ENCODE measurements at regions not wholly inside any gene's neighbourhood (a gene's known extent, or its start where the extent isn't known, plus 50 kb on each side); places are given as distances from the start of the nearest gene placed in this dataset.

DNA sequence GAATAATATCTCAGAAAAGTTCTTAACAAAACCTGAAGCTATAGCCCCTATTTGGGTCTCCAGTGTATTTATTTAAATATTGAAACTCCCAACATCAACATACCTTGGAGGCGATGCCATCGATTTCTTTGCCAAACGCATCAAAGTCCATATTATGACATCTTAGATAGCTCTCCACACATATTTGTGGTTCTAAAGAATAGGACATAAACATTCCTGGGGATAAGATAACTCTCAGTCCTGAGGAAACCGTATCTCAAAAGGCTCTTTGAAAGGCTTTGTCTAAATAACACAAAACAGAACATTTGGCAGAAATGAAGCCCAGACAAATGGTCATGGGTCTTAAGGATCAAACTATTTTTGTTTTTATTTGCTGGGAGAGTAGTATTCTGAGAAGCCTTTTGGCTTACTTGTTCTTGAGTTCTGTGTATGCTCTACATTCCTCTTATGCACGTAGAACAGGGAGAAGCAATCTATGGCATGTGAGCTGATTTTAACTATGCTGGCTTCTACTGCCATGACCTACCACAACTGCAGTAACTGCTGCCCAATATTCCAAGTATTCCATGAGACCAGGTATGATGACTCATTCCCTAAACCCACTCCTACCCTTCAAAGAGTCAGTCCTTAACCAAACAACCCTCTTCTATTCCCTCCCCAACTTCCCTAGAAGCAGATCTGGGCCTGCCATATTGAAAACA, 279.0 kb upstream of the ZFHX3 start:
- no peak for DNase-seq

- no peak for DNase-seq
Observed at GRCh38 chr16:73326221-73326620, 278.3 kb upstream of the ZFHX3 start.

- no peak for DNase-seq
Observed at GRCh38 chr16:73323880-73324279, 276.0 kb upstream of the ZFHX3 start.

DNA sequence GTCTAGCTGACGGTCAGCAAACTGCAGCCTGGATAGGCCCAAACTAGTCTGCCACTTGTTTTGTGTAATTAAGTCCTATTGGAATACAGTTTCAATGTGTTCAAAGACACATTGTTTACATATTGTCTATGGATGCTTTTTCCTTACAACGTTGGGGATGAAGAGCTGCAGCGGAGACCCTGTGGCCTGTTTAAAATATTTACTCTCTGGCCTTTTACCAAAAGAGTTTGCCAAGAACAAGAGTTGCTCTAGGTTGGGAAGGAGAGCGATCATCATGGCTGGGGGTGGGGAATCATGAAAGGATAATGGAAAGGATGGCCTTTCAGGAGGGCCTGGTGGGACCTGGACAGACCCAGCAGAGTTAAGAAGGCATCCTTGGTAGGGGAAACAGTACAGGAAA, 274.9 kb upstream of the ZFHX3 start:
- no peak for DNase-seq

DNA sequence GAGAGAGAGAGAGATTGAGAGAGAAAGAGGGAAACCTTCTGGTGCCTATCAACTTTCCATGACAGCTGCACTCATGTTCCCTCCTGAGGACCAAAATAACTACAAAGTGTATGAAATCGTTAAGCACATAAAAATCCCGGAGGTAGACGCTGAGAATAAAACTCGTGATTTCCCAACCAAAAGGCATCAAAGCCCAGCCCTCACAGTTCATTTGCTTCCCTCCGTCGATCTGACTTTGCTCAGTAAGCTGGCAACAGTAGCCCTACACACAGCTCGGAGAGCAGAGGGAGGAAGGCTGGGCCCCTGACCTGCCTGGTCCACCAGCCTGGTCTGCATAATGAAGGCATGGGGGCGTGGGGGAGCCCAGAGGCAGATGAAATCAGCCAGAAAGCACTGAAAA, 273.9 kb upstream of the ZFHX3 start:
- DNase-seq, result no peak

GRCh38 chr16:73319737-73320136, 271.8 kb upstream of the ZFHX3 start:
- no peak for DNase-seq

GRCh38 chr16:73319261-73319660, 271.3 kb upstream of the ZFHX3 start:
- DNase-seq, result no peak

- no peak for DNase-seq
Observed at GRCh38 chr16:73317321-73317857, 269.5 kb upstream of the ZFHX3 start.

DNA sequence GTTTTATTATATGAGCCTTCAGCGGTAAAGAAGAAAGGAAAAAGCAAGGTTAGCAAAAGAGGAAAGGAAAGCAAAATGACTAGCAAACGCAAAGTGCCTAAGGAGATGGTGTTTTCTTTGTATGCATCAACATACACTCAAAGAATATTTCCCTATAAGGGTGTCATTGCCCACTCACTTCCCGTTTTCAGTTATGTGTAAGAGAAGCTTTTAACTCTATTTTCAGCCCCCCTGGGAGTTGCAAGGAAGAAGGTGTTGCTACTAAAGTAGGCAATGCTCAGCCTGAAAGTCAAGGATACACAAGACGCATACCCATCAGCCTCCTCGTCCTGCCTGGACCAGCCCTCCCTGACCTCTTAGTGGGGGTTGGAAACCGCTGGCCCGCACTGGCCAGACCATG, 267.7 kb upstream of the ZFHX3 start:
- no peak for DNase-seq

DNA sequence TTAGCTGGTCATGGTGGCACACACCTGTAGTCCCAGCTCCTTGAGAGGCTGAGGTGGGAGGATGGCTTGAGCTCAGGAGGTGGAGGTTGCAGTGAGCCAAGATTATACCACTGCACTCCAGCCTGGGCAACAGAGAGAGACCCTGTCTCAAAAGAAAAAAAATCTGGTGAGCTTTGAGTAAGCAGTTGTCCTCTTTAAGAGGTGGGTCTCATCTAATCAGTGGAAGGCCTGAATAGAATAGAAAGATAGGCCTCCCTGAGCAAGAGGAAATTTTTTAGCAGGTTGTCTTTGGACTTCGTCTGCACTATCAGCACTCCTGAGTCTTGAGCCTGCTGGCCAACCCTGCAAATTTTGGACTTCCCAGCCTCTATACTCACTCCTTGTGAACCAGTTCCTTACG, 266.0 kb upstream of the ZFHX3 start:
- no peak for DNase-seq

DNA sequence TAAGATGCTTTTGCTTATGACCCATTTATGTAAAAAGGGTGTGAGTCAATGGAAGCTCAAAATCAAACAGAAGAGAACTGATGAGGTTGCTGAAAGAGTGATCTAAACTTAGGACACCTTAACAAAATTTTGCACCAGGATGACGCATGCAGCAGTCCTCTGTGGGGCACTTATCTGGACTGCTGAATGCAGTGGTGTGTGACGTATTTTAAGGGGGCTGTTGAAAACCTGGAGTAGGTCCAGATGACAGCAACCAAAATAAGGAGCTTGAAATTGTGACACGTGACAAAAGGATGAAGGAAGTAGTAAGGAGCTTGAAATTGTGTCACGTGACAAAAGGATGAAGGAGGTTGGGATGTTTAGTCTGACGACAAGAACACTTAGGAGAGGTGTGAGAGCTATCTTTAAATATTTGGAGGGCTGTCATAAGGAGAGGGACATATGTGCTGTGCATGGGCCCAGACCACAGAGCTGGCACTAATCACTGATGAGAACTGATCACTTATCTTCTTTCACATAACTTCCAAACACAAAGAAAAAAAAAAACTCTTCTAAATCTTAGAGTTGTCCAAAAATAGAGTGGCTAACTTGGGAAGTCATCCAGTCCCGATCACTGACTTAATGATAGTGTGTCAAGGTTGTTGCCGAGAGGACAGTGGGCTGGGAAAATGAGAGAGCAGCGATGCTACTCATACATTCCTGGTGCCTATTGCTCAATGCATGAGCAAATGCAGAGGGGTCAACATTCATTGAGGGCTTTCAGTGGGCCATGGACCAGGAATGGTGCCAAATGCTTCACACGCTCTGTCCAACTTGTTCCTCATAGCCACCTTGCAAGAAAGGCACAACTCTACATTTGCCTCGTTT, 264.2 kb upstream of the ZFHX3 start:
- no peak for DNase-seq

DNA sequence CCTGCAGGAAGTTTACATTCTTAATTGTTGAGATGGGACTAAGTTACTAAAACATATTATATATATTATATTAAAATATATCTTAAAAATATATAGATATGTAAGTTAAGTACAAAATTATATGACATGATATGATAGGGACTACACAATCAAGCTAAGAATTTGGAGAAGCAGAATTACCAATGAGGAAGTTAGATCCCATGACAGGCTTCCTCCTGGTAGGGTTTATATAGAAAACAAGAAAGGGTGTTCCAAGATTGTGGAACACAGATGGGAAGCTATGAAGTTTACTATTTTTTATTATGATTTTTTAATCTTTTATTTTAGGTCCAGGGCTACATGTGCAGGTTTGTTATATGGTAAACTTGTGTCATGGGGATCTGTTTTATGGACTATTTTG, 260.8 kb upstream of the ZFHX3 start:
- DNase-seq, result no peak

- DNase-seq, result no peak
Observed at GRCh38 chr16:73306901-73307413, 259.0 kb upstream of the ZFHX3 start.

DNA sequence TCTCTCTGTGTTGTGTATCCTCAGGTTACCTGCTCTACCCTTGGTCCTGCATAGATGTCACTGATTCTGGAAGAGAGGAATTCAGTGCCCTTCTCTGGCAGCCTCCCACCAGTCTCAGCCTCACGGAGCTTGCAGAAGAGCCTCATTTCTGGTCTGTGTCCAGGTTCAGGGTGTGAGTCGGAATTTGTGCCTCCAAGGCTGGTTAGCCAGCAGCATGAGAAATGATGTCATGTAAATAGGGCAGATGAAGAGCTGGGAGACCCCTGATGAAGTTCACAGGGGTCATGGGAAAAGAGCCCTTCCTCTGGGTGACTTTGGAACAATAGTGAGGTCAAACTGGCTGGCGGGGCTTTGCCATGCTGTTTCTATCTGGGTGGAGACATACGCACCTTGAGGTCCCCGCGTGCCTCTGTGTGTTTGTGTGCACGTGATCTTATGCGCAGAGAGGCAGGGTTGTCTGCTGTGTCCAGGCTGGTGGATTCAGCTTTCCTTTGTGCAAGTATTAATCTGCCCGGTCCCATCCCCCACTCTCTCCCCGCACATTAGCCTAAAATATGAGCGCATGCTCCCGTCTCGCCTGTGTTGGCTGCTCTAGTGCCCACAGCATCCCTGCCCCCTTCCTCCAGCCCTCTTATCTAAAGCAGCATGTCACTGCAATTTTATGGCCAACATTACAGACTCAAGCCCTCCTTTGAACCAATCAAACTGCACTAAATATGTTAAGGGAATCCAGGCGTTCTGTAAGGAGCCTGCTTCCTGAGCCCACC, 256.3 kb upstream of the ZFHX3 start:
- DNase-seq, result no peak

DNA sequence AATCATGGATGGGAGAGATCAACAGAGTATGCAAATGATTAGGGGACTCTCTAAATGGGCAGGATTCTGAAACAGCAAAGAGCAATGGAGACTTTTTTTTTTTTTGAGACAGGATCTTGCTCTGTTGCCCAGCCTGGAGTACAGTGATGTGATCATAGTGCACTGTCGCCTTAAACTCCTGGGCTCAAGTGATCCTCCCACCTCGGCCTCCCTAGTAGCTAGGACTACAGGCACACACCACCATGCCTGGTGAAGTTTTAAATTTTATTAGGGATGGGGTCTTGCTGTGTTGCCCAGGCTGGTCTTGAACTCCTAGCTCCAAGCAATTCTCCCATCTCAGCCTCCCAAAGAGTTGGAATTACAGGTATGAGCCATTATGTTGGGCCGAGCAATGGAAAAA, 255.0 kb upstream of the ZFHX3 start:
- DNase-seq, result no peak

- no peak for DNase-seq
Observed at GRCh38 chr16:73301984-73302383, 254.1 kb upstream of the ZFHX3 start.

- no peak for DNase-seq
Observed at GRCh38 chr16:73299346-73299745, 251.4 kb upstream of the ZFHX3 start.

DNA sequence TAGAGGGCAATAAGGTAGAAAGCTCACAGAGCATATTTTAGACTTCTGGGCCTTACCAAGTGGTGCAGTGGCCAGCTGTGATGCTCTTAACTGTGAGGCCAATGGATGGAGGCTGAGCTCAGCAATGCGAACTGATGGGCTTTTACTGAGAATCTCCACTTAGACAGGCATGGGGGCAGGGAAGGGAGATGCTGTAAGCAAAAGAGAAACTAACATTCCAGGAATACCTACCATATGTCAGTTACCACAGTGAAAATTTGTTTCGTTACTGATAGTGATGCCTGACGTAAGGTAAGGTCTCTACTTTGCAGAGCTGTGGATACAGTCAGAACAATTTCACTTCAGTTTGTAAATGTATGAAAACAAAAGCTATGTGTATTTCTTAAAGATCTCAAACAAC, 250.6 kb upstream of the ZFHX3 start:
- DNase-seq, result no peak

- DNase-seq, result no peak
Observed at GRCh38 chr16:73290258-73290657, 242.3 kb upstream of the ZFHX3 start.

DNA sequence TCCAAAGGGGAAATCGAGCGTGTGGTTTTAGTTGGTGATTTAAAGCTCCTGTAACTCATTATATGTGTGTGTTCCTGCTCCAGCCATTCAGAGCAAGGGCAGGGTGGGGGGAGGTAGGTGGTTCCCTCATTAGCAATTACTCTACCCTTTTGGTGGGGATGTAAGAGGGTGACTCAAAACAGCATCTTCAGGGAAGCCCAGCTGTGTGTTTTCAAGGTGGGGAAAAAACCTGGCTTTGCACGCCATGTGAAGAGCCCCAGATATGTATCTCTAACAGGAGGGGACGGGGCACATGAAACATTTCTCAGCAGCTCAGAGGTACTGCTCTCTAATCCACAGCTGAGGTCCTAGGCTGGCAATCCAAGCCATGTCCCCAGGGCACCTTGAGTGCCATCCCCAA, 241.3 kb upstream of the ZFHX3 start:
- DNase-seq, result no peak

GRCh38 chr16:73288520-73288919, 240.6 kb upstream of the ZFHX3 start:
- DNase-seq, result no peak

DNA sequence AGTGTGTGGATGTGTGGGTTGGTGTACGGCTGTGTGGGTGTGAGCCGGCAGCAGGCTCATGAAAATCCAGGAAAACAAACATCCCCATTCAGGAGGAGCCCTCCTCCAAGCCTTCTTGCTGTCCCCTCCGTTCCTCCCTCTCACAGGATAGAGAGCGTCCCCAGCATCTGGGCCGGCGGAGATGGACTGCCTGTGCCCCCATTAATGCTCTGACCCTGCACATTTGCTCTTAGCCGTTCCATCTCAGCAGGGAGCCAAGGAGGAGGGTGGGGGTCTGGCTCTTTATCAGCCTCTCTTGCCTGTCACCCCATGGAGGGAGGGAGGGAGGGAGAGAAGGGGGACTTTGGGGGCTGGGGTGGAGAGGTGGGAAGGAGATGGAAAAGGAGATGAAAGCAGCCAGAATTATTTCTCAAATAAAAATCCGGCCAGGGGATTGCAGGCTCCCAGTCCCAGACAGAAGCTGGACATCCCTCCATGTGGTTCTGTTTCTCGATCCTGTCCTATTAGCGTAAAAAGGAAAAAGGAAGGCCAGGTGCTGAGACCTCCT, 240.0 kb upstream of the ZFHX3 start:
- no peak for DNase-seq
